H1 (cell line): ENCODE measurements at regions not wholly inside any gene's neighbourhood (a gene's known extent, or its start where the extent isn't known, plus 50 kb on each side); places are given as distances from the start of the nearest gene placed in this dataset.

Experiments used
- CHD7 ChIP-seq: fragments of 300-600 bp; sonication (generic); IDR thresholded peaks from 2 replicates; pipeline ENCODE4 v1.7.1; 2012; ENCODE audit warnings: low read length, moderate library complexity, mild to moderate bottlenecking, inconsistent platforms; ENCODE audit not compliant: insufficient replicate concordance
- FOSL1 ChIP-seq: IDR thresholded peaks from 2 replicates; pipeline ENCODE4 v1.6.1; 2011; ENCODE audit warnings: mild to moderate bottlenecking, low read depth, low read length, moderate library complexity; ENCODE audit not compliant: insufficient read depth
- JUN ChIP-seq: IDR thresholded peaks from 2 replicates; pipeline ENCODE4 v1.6.1; 2011; ENCODE audit warnings: low read depth, mild to moderate bottlenecking, improper control_type of control experiment, low read length
- MAX ChIP-seq: IDR thresholded peaks from 2 replicates; pipeline ENCODE4 v1.6.1; 2012; ENCODE audit warnings: inconsistent platforms
- PHF8 ChIP-seq: fragments of 200-600 bp; sonication (generic); conservative IDR thresholded peaks from 2 replicates; pipeline ENCODE4 v1.7.1; 2012; ENCODE audit warnings: low read depth, mild to moderate bottlenecking, inconsistent platforms, low read length, moderate library complexity
- RXRA ChIP-seq: IDR thresholded peaks from 2 replicates; pipeline ENCODE4 v1.6.1; 2011; ENCODE audit warnings: low read depth, mild to moderate bottlenecking, low read length, moderate library complexity; ENCODE audit not compliant: insufficient read depth
- SAP30 ChIP-seq: fragments of 300-600 bp; sonication (generic); IDR thresholded peaks from 2 replicates; pipeline ENCODE4 v1.7.1; 2012; ENCODE audit warnings: low read length, moderate library complexity, mild to moderate bottlenecking, inconsistent platforms; ENCODE audit not compliant: insufficient read depth, insufficient replicate concordance
- SP2 ChIP-seq: IDR thresholded peaks from 2 replicates; pipeline ENCODE4 v1.6.1; 2012; ENCODE audit warnings: mild to moderate bottlenecking, low read length, inconsistent platforms
- TAF1 ChIP-seq: IDR thresholded peaks from 2 replicates; pipeline ENCODE4 v1.6.1; 2011; ENCODE audit warnings: mild to moderate bottlenecking, low read depth, low read length
- ZNF274 ChIP-seq: IDR thresholded peaks from 2 replicates; pipeline ENCODE4 v1.7.0; 2012; ENCODE audit warnings: low read length, borderline replicate concordance; ENCODE audit errors: extremely low read depth
- TF ChIP-seq, protein P1 (sequence below): IDR thresholded peaks from 2 replicates; pipeline ENCODE4 v1.6.1; 2012; ENCODE audit warnings: inconsistent platforms

DNA sequence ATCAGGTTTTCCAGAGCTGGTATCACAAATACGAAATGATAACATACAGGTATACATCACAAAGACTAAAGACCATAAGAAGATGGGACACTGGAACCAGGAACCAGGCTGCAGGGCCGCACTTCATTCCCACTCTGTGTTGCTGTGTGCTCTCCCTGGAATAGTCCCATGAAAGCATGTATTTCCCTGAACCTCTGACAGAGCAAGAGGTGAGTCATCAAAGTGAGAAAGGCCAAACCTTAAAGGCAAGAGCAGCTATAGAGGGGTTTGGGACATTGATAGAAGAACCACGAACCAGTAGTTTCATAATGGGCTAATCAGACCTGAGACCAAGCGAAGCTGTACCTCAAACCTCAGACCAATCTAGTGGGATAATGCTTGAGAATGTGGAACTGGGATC lies 283.0 kb upstream of the PRKD1 start (continued):
- TF ChIP-seq CHD7 (no peak), SAP30 (no peak), MAX (no peak), FOSL1 (no peak), PHF8 (no peak), SP2 (no peak), TAF1 (no peak), RXRA (no peak), ZNF274 (no peak), JUN (no peak)
- TF ChIP-seq, protein P1, sequence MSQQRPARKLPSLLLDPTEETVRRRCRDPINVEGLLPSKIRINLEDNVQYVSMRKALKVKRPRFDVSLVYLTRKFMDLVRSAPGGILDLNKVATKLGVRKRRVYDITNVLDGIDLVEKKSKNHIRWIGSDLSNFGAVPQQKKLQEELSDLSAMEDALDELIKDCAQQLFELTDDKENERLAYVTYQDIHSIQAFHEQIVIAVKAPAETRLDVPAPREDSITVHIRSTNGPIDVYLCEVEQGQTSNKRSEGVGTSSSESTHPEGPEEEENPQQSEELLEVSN: no peak
